ENCODE measurements at regions not wholly inside any gene's neighbourhood (a gene's known extent, or its start where the extent isn't known, plus 50 kb on each side); places are given as distances from the start of the nearest gene placed in this dataset.

DNA sequence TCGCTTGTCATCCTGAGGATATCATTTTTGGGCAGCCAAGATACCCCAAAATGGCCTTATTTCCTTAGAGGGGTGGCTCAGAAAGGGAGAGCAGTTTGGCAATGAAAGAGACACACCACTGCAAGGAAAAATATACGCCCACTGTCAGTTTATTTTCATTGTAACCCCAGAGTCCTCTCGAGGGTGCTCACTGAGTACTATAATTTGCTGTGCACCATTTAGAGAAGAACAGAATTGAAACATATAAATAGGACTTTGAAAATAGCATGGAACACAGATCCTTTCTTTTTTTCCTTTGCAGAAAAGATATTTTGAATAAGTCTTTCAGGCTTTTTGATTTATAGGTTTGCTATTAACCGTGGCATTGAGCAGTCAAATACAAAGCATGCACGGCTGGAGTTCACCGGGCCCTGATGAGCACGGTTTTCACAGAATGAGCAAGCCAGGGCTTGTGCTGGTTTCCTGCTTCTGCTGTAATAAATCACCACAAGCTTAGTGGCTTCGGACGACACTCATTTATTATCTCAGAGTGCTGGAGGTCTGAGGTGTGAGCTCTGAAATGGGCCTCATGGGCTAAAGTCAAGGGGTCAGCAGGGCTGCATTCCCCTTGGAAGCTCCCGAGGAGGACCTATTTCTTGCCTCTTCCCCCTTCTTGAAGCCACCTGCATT is 152.3 kb downstream of the ZNF664 start:
- DNase-seq (ENCODE audit: low spot score), result no peak
- Histone ChIP-seq H3K4me3 (ENCODE audit: low read depth, low read length, poor library complexity, severe bottlenecking) (no peak overlapping the region), H3K4me2 (ENCODE audit: low read length) (no peak overlapping the region), H4K20me1 (ENCODE audit: insufficient read depth, low read length) (no peaks in the 10 kb centered on the region), H3K4me1 (ENCODE audit: insufficient read depth, low read length, poor library complexity, severe bottlenecking) (no peaks in the 10 kb centered on the region), H3K27ac (ENCODE audit: low read depth, low read length, poor library complexity, severe bottlenecking) (no peak overlapping the region), H2AFZ (ENCODE audit: low read length) (no peak overlapping the region), H3K36me3 (ENCODE audit: insufficient read depth, low read length) (no peaks in the 10 kb centered on the region), H3K79me2 (ENCODE audit: insufficient read depth, low read depth, low read length) (no peaks in the 10 kb centered on the region), H3K9me2 (ENCODE audit: insufficient read depth, low read length) (no peaks in the 10 kb centered on the region), H3K9me3 (ENCODE audit: low read length) (no peaks in the 10 kb centered on the region)
- intact Hi-C loops (cut with micrococcal nuclease; ENCODE audit: unreplicated experiment), result no loop called here
- TF ChIP-seq EZH2phosphoT487 (IDR thresholded peaks at IDR 0.05; ENCODE audit: borderline replicate concordance, low read depth, low read length), result no peak
- TF ChIP-seq, protein P1, sequence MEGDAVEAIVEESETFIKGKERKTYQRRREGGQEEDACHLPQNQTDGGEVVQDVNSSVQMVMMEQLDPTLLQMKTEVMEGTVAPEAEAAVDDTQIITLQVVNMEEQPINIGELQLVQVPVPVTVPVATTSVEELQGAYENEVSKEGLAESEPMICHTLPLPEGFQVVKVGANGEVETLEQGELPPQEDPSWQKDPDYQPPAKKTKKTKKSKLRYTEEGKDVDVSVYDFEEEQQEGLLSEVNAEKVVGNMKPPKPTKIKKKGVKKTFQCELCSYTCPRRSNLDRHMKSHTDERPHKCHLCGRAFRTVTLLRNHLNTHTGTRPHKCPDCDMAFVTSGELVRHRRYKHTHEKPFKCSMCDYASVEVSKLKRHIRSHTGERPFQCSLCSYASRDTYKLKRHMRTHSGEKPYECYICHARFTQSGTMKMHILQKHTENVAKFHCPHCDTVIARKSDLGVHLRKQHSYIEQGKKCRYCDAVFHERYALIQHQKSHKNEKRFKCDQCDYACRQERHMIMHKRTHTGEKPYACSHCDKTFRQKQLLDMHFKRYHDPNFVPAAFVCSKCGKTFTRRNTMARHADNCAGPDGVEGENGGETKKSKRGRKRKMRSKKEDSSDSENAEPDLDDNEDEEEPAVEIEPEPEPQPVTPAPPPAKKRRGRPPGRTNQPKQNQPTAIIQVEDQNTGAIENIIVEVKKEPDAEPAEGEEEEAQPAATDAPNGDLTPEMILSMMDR (conservative IDR thresholded peaks at IDR 0.05; ENCODE audit: low read length), result no peak
- ChIA-PET POLR2A (no interaction called here), CTCF (ENCODE audit: unreplicated experiment) (no interaction called here)
- BruUV-seq (replicated peaks), result no TSS peak

DNA sequence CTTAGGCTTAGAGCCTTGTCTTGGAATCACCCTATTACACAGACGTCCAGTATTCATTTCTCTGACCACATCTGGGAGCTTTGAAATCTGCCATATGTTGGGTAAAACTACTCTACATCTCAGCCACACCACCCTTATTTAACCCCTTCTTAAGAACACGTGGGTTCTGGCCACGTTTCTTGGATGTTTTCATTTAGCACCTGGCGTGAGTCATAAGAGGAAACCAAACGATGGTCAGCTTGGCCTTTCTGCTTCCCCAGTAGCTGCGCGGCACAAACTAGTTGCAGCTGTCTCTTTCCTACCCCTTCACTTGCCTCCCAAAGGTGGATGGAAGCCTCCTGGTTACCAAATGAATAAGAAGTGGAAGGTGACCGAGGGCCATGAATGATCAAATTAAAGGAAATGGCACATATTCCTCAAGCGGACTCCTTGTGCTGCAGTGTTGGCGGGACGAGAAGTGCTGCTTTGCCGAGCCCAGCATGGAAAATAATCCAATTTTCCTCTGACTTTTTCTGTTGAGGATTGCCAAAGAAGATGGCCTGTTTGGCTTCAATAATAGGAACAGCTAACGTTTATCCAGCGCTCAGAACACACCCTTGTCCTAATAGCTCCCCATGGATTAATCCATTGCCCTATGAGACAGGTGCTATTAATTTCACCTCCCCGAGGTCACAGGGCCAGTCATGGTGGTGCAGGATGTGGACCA is 154.1 kb downstream of the ZNF664 start:
- no peaks in the 10 kb centered on the region for H3K9me3 ChIP-seq (ENCODE audit: low read length)
- TF ChIP-seq, protein P1 (conservative IDR thresholded peaks at IDR 0.05; ENCODE audit: low read length), result no peak
- no peak for TF ChIP-seq EZH2phosphoT487 (IDR thresholded peaks at IDR 0.05; ENCODE audit: borderline replicate concordance, low read depth, low read length)
- POLR2A ChIA-PET, result no interaction called here
- no peaks in the 10 kb centered on the region for H3K9me2 ChIP-seq (ENCODE audit: insufficient read depth, low read length)
- no peak overlapping the region for H3K4me3 ChIP-seq (ENCODE audit: low read depth, low read length, poor library complexity, severe bottlenecking)
- H3K4me2 ChIP-seq (ENCODE audit: low read length), result no peak overlapping the region
- intact Hi-C loops (cut with micrococcal nuclease; ENCODE audit: unreplicated experiment), result no loop called here
- H2AFZ ChIP-seq (ENCODE audit: low read length), result no peak overlapping the region
- no peaks in the 10 kb centered on the region for H3K4me1 ChIP-seq (ENCODE audit: insufficient read depth, low read length, poor library complexity, severe bottlenecking)
- DNase-seq (ENCODE audit: low spot score), result no peak
- no peaks in the 10 kb centered on the region for H3K79me2 ChIP-seq (ENCODE audit: insufficient read depth, low read depth, low read length)
- no peak overlapping the region for H3K27ac ChIP-seq (ENCODE audit: low read depth, low read length, poor library complexity, severe bottlenecking)
- CTCF ChIA-PET (ENCODE audit: unreplicated experiment), result no interaction called here
- BruUV-seq (replicated peaks), result no TSS peak
- no peaks in the 10 kb centered on the region for H3K36me3 ChIP-seq (ENCODE audit: insufficient read depth, low read length)
- H4K20me1 ChIP-seq (ENCODE audit: insufficient read depth, low read length), result no peaks in the 10 kb centered on the region

DNA sequence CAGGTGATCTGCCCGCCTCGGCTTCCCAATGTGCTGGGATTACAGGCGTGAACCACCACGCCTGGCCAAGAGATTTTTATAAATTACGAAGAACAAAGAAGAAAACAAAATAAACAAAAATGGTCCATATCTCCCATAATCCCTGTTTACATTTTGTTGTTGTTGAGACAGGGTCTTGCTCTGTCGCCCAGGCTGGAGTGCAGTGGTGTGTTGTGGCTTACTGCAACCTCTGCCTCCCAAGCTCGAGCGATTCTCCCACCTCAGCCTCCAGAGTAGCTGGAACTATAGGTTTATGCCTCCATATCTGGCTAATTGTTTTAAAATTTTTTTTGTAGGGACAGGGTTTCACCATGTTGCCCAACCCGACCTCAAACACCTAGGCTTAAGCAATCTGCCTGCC is 156.1 kb downstream of the ZNF664 start:
- Histone ChIP-seq H4K20me1 (ENCODE audit: insufficient read depth, low read length) (no peaks in the 10 kb centered on the region), H3K9me2 (ENCODE audit: insufficient read depth, low read length) (no peaks in the 10 kb centered on the region), H3K27ac (ENCODE audit: low read depth, low read length, poor library complexity, severe bottlenecking) (no peak overlapping the region), H2AFZ (ENCODE audit: low read length) (no peak overlapping the region), H3K9me3 (ENCODE audit: low read length) (no peaks in the 10 kb centered on the region), H3K79me2 (ENCODE audit: insufficient read depth, low read depth, low read length) (no peaks in the 10 kb centered on the region), H3K4me1 (ENCODE audit: insufficient read depth, low read length, poor library complexity, severe bottlenecking) (no peaks in the 10 kb centered on the region), H3K4me2 (ENCODE audit: low read length) (no peak overlapping the region), H3K4me3 (ENCODE audit: low read depth, low read length, poor library complexity, severe bottlenecking) (no peak overlapping the region), H3K36me3 (ENCODE audit: insufficient read depth, low read length) (no peaks in the 10 kb centered on the region)
- ChIA-PET POLR2A (no interaction called here), CTCF (ENCODE audit: unreplicated experiment) (no interaction called here)
- DNase-seq (ENCODE audit: low spot score), result no peak
- intact Hi-C loops (cut with micrococcal nuclease; ENCODE audit: unreplicated experiment), result no loop called here
- BruUV-seq (replicated peaks), result no TSS peak
- no peak for TF ChIP-seq EZH2phosphoT487 (IDR thresholded peaks at IDR 0.05; ENCODE audit: borderline replicate concordance, low read depth, low read length)
- TF ChIP-seq, protein P1 (conservative IDR thresholded peaks at IDR 0.05; ENCODE audit: low read length), result no peak
